Stimulated activated CD4-positive, alpha-beta T cell treated with anti-CD3 and anti-CD28 coated beads, Interleukin-15, amount 100 ng/mL, for 48 hours (primary cell): ENCODE measurements at regions not wholly inside any gene's neighbourhood (a gene's known extent, or its start where the extent isn't known, plus 50 kb on each side); places are given as distances from the start of the nearest gene placed in this dataset.

Source experiments
- DNase-seq, 2 donors: peaks; one replicate each; pipeline ENCODE4 v3.0.0-alpha.2; 2020; ENCODE audit warnings: low read depth in 2 of 2

- no peak for DNase-seq
These were observed 362.1 kb downstream of the EFNB2 start for GRCh38 chr13:106173346-106173745.

- DNase-seq: no peak
These were observed 363.1 kb downstream of the EFNB2 start for GRCh38 chr13:106172176-106172905.

GRCh38 chr13:106163426-106163825, 372.0 kb downstream of the EFNB2 start:
- DNase-seq: no peak

- DNase-seq: no peak
These were observed 374.3 kb downstream of the EFNB2 start for GRCh38 chr13:106161146-106161545.

- no peak for DNase-seq
These were observed 375.9 kb downstream of the EFNB2 start for GRCh38 chr13:106159295-106160195.

- DNase-seq: no peak
These were observed 379.0 kb downstream of the EFNB2 start for GRCh38 chr13:106156468-106156867.

GRCh38 chr13:106155411-106155810, 380.1 kb downstream of the EFNB2 start:
- DNase-seq: no peak

GRCh38 chr13:106153876-106154275, 381.6 kb downstream of the EFNB2 start:
- DNase-seq: no peak

- DNase-seq: no peak
These were observed 382.4 kb downstream of the EFNB2 start for GRCh38 chr13:106153041-106153440.

GRCh38 chr13:106152047-106152446, 383.4 kb downstream of the EFNB2 start:
- no peak for DNase-seq

GRCh38 chr13:106151056-106151699, 384.3 kb downstream of the EFNB2 start:
- no peak for DNase-seq

GRCh38 chr13:106145997-106146864, 389.2 kb downstream of the EFNB2 start:
- no peak for DNase-seq

GRCh38 chr13:106145070-106145469, 390.4 kb downstream of the EFNB2 start:
- no peak for DNase-seq

- no peak for DNase-seq
These were observed 391.3 kb downstream of the EFNB2 start for GRCh38 chr13:106143930-106144709.

- DNase-seq: no peak
These were observed 392.1 kb downstream of the EFNB2 start for GRCh38 chr13:106143392-106143791.

GRCh38 chr13:106140476-106140875, 395.0 kb downstream of the EFNB2 start:
- DNase-seq: no peak

GRCh38 chr13:106139942-106140341, 395.5 kb downstream of the EFNB2 start:
- no peak for DNase-seq

GRCh38 chr13:106139377-106139776, 396.1 kb downstream of the EFNB2 start:
- DNase-seq: no peak

- DNase-seq: no peak
These were observed 396.8 kb downstream of the EFNB2 start for GRCh38 chr13:106138620-106139019.

- no peak for DNase-seq
These were observed 402.4 kb downstream of the EFNB2 start for GRCh38 chr13:106133025-106133424.

- no peak for DNase-seq
These were observed 403.2 kb downstream of the EFNB2 start for GRCh38 chr13:106132216-106132615.
